Natural killer cell (primary cell): ENCODE measurements at regions not wholly inside any gene's neighbourhood (a gene's known extent, or its start where the extent isn't known, plus 50 kb on each side); places are given as distances from the start of the nearest gene placed in this dataset.

Source experiments
- ATAC-seq, 3 donors: fragments of 150-1000 bp in 2 of 3; fragments of 200-7000 bp in 1 of 3; cut with Tn5 transposase; 1 replicate in 1 of 3; 2 replicates in 2 of 3; pipeline ENCODE4 v1.10.0; 2021; ENCODE audit warnings: mild to moderate bottlenecking in 2 of 3, moderate library complexity in 2 of 3
- DNase-seq, 2 donors: peaks; one replicate each; pipeline versions ENCODE4 v3.0.0 to v3.0.0-alpha.2; 2013 to 2021; ENCODE audit warnings: mixed read lengths in 1 of 2
- H3K27ac ChIP-seq: one replicate; pipeline ENCODE4 v1.5.1; 2013; ENCODE audit warnings: mild to moderate bottlenecking, low read length
- H3K27me3 ChIP-seq: one replicate; pipeline ENCODE4 v1.6.1; 2013; ENCODE audit warnings: low read length; ENCODE audit not compliant: control insufficient read depth, insufficient read depth
- H3K36me3 ChIP-seq: one replicate; pipeline ENCODE4 v1.6.1; 2013; ENCODE audit warnings: low read length; ENCODE audit not compliant: control insufficient read depth, insufficient read depth
- H3K4me1 ChIP-seq: one replicate; pipeline ENCODE4 v1.6.1; 2013; ENCODE audit warnings: low read length; ENCODE audit not compliant: control insufficient read depth, insufficient read depth
- H3K4me3 ChIP-seq: one replicate; pipeline ENCODE4 v1.5.1; 2013; ENCODE audit warnings: low read length
- H3K9me3 ChIP-seq: one replicate; pipeline ENCODE4 v1.6.1; 2013; ENCODE audit warnings: low read length; ENCODE audit not compliant: control insufficient read depth, insufficient read depth
- H3K27ac Mint-ChIP-seq, 2 donors: one replicate each; pipeline ENCODE4 v1.8.0; 2022; ENCODE audit warnings: mild to moderate bottlenecking in 2 of 2, mixed read lengths in 2 of 2, moderate library complexity in 1 of 2
- H3K27me3 Mint-ChIP-seq, 2 donors: one replicate each; pipeline ENCODE4 v1.8.0; 2022; ENCODE audit warnings: low read depth in 2 of 2, mixed read lengths in 2 of 2
- H3K36me3 Mint-ChIP-seq: one replicate; pipeline ENCODE4 v1.8.0; 2022; ENCODE audit warnings: mixed read lengths
- H3K4me1 Mint-ChIP-seq, 2 donors: one replicate each; pipeline ENCODE4 v1.8.0; 2022; ENCODE audit warnings: mixed read lengths in 2 of 2
- H3K4me3 Mint-ChIP-seq: one replicate; pipeline ENCODE4 v1.8.0; 2022; ENCODE audit warnings: mild to moderate bottlenecking, moderate library complexity, mixed read lengths
- H3K9me3 Mint-ChIP-seq, 2 donors: one replicate each; pipeline ENCODE4 v1.8.0; 2022; ENCODE audit warnings: mixed read lengths in 2 of 2
- CTCF ChIP-seq: fragments of 200-600 bp; IDR thresholded peaks from one replicate; pipeline ENCODE4 v1.8.0; 2022; ENCODE audit warnings: antibody characterized with exemption
- WGBS: methylation state at CpG from one replicate; pipeline ENCODE4 v1.1.7; 2013; ENCODE audit warnings: missing lambda C conversion rate; ENCODE audit not compliant: insufficient coverage; 5-methylcytosine and 5-hydroxymethylcytosine counted together
- intact Hi-C: fragments of 100-400 bp; cut with micrococcal nuclease; formaldehyde crosslinking; loops from one replicate; pipeline ENCODE4 v1.14.2; 2022

- DNase-seq, result no peak
- Histone ChIP-seq H3K27ac (no peak overlapping the region), H3K9me3 (no peaks in the 10 kb centered on the region), H3K4me3 (no peak overlapping the region), H3K4me1 (no peaks in the 10 kb centered on the region), H3K27me3 (no peaks in the 10 kb centered on the region), H3K36me3 (no peaks in the 10 kb centered on the region)
- Mint-ChIP-seq H3K27me3 (peaks cover 14 to 26% of the 10 kb centered on the region in 2 donors), H3K36me3 (no peaks in the 10 kb centered on the region), H3K27ac (no peak overlapping the region), H3K4me3 (no peak overlapping the region), H3K4me1 (no peaks in the 10 kb centered on the region), H3K9me3 (no peaks in the 10 kb centered on the region)
- intact Hi-C loops, result loop anchor here (1.0 to 10.0 kb wide), 3 partner anchors 457 to 617 kb away; no protein-coding TSS in a partner anchor
- WGBS, result 83% methylated on average over 9 of the region's 10 CpGs
- ATAC-seq, result no peak
- no peak for TF ChIP-seq CTCF
Measured at GRCh38 chr17:68777856-68778694, 176.9 kb upstream of the FAM20A start.

GRCh38 chr17:68777243-68777855, 176.2 kb upstream of the FAM20A start:
- intact Hi-C loops, result loop anchor here (1.0 to 10.0 kb wide), 3 partner anchors 458 to 617 kb away; no protein-coding TSS in a partner anchor
- no peak overlapping the region for H3K4me3 ChIP-seq
- Mint-ChIP-seq H3K36me3 (no peaks in the 10 kb centered on the region), H3K4me3 (no peak overlapping the region), H3K27ac (no peak overlapping the region), H3K9me3 (no peaks in the 10 kb centered on the region), H3K27me3 (peaks cover 11 to 26% of the 10 kb centered on the region in 2 donors), H3K4me1 (no peaks in the 10 kb centered on the region)
- H3K27me3 ChIP-seq, result no peaks in the 10 kb centered on the region
- peak in 1 of 2 donors; percentile 57 for DNase-seq
- no peaks in the 10 kb centered on the region for H3K9me3 ChIP-seq
- H3K4me1 ChIP-seq, result no peaks in the 10 kb centered on the region
- H3K36me3 ChIP-seq, result no peaks in the 10 kb centered on the region
- no peak overlapping the region for H3K27ac ChIP-seq
- ATAC-seq, result no peak
- WGBS, result 52% methylated on average over 5 of the region's 5 CpGs
- TF ChIP-seq CTCF, result peak; percentile 61

GRCh38 chr17:68776451-68776850, 175.3 kb upstream of the FAM20A start:
- no peaks in the 10 kb centered on the region for H3K9me3 Mint-ChIP-seq
- peaks cover 0 to 4% of the 10 kb centered on the region in 2 donors for H3K4me1 Mint-ChIP-seq
- Histone ChIP-seq H3K36me3 (no peaks in the 10 kb centered on the region), H3K27ac (no peak overlapping the region), H3K9me3 (no peaks in the 10 kb centered on the region), H3K4me3 (no peak overlapping the region), H3K4me1 (no peaks in the 10 kb centered on the region), H3K27me3 (no peaks in the 10 kb centered on the region)
- TF ChIP-seq CTCF, result no peak
- 97% methylated on average over 3 of the region's 3 CpGs for WGBS
- ATAC-seq (no peak), DNase-seq (no peak)
- H3K27me3 Mint-ChIP-seq, result peaks cover 10 to 20% of the 10 kb centered on the region in 2 donors
- H3K4me3 Mint-ChIP-seq, result no peak overlapping the region
- H3K27ac Mint-ChIP-seq, result no peak overlapping the region
- H3K36me3 Mint-ChIP-seq, result no peaks in the 10 kb centered on the region
- intact Hi-C loops, result loop anchor here (10.0 kb wide), 1 partner anchor 618 kb away; no protein-coding TSS in a partner anchor
